ENCODE measurements at regions not wholly inside any gene's neighbourhood (a gene's known extent, or its start where the extent isn't known, plus 50 kb on each side); places are given as distances from the start of the nearest gene placed in this dataset.
A peak's percentile ranks its signal among the peaks of the same experiment; 100 is the strongest.

DNA sequence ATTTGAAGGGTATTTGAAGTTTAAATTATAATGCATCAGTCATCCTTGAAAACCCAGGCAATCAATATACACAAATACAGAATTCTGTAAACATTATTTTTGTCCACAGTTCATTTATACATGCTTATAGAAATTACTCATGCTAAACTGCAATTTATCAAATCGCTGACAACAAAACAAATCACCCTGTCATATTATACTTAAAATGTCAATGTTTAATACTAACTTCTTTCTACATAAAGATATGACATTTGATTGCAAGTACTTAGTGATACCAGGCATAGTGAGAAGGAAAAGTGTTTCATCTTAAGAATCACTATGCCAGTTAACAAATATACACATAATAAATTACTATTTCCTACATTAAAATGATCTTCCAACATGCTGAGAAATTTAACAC lies 232.0 kb downstream of the PCDH20 start:
- H3K23ac ChIP-seq (ENCODE audit: insufficient read length) = no peak overlapping the region
- no peak overlapping the region for H3K56ac ChIP-seq (replicated peaks; ENCODE audit: insufficient read length, low read depth, low read length)
- H3K27ac ChIP-seq (ENCODE audit: low read depth, low read length) = no peak overlapping the region
- H2BK15ac ChIP-seq (ENCODE audit: low read length) = no peak overlapping the region
- H2BK12ac ChIP-seq (ENCODE audit: low read depth, low read length) = no peak overlapping the region
- no peak overlapping the region for H4K8ac ChIP-seq (ENCODE audit: extremely low read depth, insufficient read depth, low read length)
- H2BK20ac ChIP-seq (ENCODE audit: low read length) = no peak overlapping the region
- no peak overlapping the region for H3K4me3 ChIP-seq (ENCODE audit: extremely low read depth in 1 of 4, insufficient read depth in 2 of 4, low read depth in 3 of 4, low read length in 4 of 4)
- no peak overlapping the region for H3K18ac ChIP-seq (ENCODE audit: extremely low read depth, low read length)
- 35% methylated on average over 1 of the region's 1 CpG; no CpG with 5 or more reads in 1 of the 2 experiments for WGBS, 2 experiments (ENCODE audit: extremely low coverage in 1 of 2, insufficient coverage in 1 of 2, insufficient read length in 1 of 2, insufficient replicate concordance in 2 of 2, low coverage in 1 of 2, low lambda C conversion rate in 2 of 2, missing lambda C conversion rate in 1 of 2)
- H3K9ac ChIP-seq (replicated peaks in 1 of 4; ENCODE audit: extremely low read depth in 1 of 4, low read depth in 3 of 4, low read length in 3 of 4) = no peak overlapping the region
- no peaks in the 10 kb centered on the region for H4K20me1 ChIP-seq (replicated peaks in 1 of 2; ENCODE audit: control insufficient read depth in 1 of 2, insufficient read depth in 2 of 2, low read length in 2 of 2)
- H3K9me3 ChIP-seq (ENCODE audit: insufficient read depth in 2 of 2, low read depth in 1 of 2, low read length in 1 of 2) = no peaks in the 10 kb centered on the region
- no peaks in the 10 kb centered on the region for H3K79me2 ChIP-seq (ENCODE audit: control insufficient read depth in 1 of 2, insufficient read depth in 2 of 2, low read length in 2 of 2)
- no peak overlapping the region for H2AK5ac ChIP-seq (ENCODE audit: low read depth, low read length)
- H4K5ac ChIP-seq (ENCODE audit: insufficient read length, low read depth, low read length) = peak overlapping the region; percentile 92
- H2AFZ ChIP-seq (ENCODE audit: low read length) = no peak overlapping the region
- H3K14ac ChIP-seq (ENCODE audit: insufficient read length) = no peak overlapping the region
- no peak overlapping the region for H2BK5ac ChIP-seq (ENCODE audit: low read depth, low read length)
- POLR2A ChIA-PET (ENCODE audit: partially characterized antibody) = no interaction called here
- no peak for DNase-seq (ENCODE audit: low read depth in 1 of 2, low spot score in 2 of 2)
- H2BK120ac ChIP-seq (replicated peaks; ENCODE audit: low read depth, low read length) = no peak overlapping the region
- H4K91ac ChIP-seq (replicated peaks; ENCODE audit: insufficient read length, low read length) = no peak overlapping the region
- H3K36me3 ChIP-seq (ENCODE audit: control insufficient read depth in 2 of 4, insufficient read depth in 4 of 4, low read length in 3 of 4) = no peaks in the 10 kb centered on the region
- no peak overlapping the region for H3K4ac ChIP-seq (replicated peaks; ENCODE audit: insufficient read length, low read depth, low read length)
- 0 out of 4 replicates have a peak overlapping the region, but pooled peaks of 1 of the 2 experiments have one; percentile 45 for H3K4me2 ChIP-seq (ENCODE audit: insufficient read depth in 1 of 2, low read depth in 2 of 2, low read length in 2 of 2)
- CTCF ChIA-PET (ENCODE audit: partially characterized antibody) = no interaction called here
- peaks cover 0 to 29% (median 8%) of the 10 kb centered on the region in 4 experiments for H3K4me1 ChIP-seq (replicated peaks in 1 of 4; ENCODE audit: control insufficient read depth in 3 of 4, insufficient read depth in 4 of 4, low read length in 3 of 4)
- H3K79me1 ChIP-seq (ENCODE audit: low read depth, low read length) = no peaks in the 10 kb centered on the region
- FAIRE-seq = no peak
- no peaks in the 10 kb centered on the region for H3K23me2 ChIP-seq (ENCODE audit: low read depth, low read length)
- no peaks in the 10 kb centered on the region for H3K27me3 ChIP-seq (replicated peaks in 1 of 4; ENCODE audit: control insufficient read depth in 3 of 4, extremely low read depth in 1 of 4, insufficient read depth in 3 of 4, low read length in 3 of 4)
- TF ChIP-seq CBX8 (IDR thresholded peaks at IDR 0.05; ENCODE audit: borderline replicate concordance, low read depth, low read length) = no peak
- TF ChIP-seq, protein P1, sequence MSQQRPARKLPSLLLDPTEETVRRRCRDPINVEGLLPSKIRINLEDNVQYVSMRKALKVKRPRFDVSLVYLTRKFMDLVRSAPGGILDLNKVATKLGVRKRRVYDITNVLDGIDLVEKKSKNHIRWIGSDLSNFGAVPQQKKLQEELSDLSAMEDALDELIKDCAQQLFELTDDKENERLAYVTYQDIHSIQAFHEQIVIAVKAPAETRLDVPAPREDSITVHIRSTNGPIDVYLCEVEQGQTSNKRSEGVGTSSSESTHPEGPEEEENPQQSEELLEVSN (IDR thresholded peaks at IDR 0.05) = no peak
- TF ChIP-seq TBP (IDR thresholded peaks at IDR 0.05; ENCODE audit: low read depth, low read length) = no peak
- no peak for TF ChIP-seq SAP30 (IDR thresholded peaks at IDR 0.05; ENCODE audit: insufficient read depth, insufficient replicate concordance, low read length)
- no peak for TF ChIP-seq RXRA (IDR thresholded peaks at IDR 0.05; ENCODE audit: insufficient read depth, low read depth, low read length)
- TF ChIP-seq, protein P2, sequence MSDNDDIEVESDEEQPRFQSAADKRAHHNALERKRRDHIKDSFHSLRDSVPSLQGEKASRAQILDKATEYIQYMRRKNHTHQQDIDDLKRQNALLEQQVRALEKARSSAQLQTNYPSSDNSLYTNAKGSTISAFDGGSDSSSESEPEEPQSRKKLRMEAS (IDR thresholded peaks at IDR 0.05) = no peak
- TF ChIP-seq MAFK (IDR thresholded peaks at IDR 0.05; ENCODE audit: low read depth, low read length) = no peak
- no peak for TF ChIP-seq SIRT6 (IDR thresholded peaks at IDR 0.05; ENCODE audit: low read length)
- no peak for TF ChIP-seq BRCA1 (IDR thresholded peaks at IDR 0.05; ENCODE audit: low read depth, low read length)
- TF ChIP-seq BCL11A (IDR thresholded peaks at IDR 0.05; ENCODE audit: low read depth in 2 of 2, low read length in 2 of 2) = no peak
- no peak for TF ChIP-seq ZNF274 (IDR thresholded peaks at IDR 0.05; ENCODE audit: borderline replicate concordance, extremely low read depth, low read length)
- no peak for TF ChIP-seq SUZ12 (IDR thresholded peaks at IDR 0.05; ENCODE audit: low read length)
- no peak for TF ChIP-seq ASH2L (IDR thresholded peaks at IDR 0.05; ENCODE audit: low read length)
- TF ChIP-seq RFX5 (IDR thresholded peaks at IDR 0.05; ENCODE audit: borderline replicate concordance, low read depth, low read length) = no peak
